NCI-H510A treated with DMSO at 0.1 percent for 48 hours (cell line): ENCODE measurements at regions not wholly inside any gene's neighbourhood (a gene's known extent, or its start where the extent isn't known, plus 50 kb on each side); places are given as distances from the start of the nearest gene placed in this dataset.
"Not testable (repeated sequence)": the region's sequence is repeated elsewhere in the genome, so short reads cannot be mapped to it uniquely, and the experiment has no call there.

Source experiments
- DNase-seq: peaks from one replicate; lab custom pipeline; 2025; lab: John Stamatoyannopoulos, UW

DNA sequence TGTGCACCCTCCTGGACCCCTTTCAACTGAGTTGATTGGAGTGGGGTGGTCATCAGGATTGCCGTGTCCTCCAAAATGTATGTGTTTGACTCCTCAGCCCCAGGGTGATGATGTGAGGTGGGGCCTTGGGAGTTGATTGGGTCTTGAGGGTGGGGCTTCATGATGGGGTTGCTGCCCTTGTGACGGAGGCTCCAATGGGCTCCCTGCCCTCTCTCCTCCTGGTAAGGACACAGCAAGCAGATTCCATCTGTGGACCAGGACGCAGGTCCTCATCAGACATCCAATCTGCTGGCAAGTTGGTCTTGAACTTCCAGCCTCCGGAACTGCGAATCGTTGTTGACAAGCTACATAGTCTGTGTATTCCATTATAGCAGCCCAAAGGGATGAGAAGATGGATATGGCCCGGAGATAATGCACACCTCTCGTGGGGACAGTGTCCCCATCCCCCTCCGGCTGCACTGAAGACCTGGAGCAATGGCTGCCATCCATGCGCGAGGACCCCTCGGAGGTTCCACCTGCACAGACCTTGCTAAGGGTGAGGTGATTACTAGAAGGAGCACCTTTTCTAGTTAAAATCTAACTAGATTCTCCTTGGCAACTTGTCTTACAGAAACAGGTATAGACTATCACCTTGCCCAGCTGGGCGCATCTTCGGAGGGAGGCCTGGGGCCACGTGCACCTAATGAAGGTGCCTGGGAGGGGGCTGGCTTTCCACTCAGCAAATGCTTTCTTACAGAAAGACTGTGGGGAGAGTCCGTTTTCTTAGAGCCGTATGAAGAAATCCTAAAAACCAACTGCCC lies 75.7 kb upstream of the IRX4 start:
- DNase-seq: no peak

- no peak for DNase-seq
Observed at GRCh38 chr5:1955586-1955985, 72.9 kb upstream of the IRX4 start.

DNA sequence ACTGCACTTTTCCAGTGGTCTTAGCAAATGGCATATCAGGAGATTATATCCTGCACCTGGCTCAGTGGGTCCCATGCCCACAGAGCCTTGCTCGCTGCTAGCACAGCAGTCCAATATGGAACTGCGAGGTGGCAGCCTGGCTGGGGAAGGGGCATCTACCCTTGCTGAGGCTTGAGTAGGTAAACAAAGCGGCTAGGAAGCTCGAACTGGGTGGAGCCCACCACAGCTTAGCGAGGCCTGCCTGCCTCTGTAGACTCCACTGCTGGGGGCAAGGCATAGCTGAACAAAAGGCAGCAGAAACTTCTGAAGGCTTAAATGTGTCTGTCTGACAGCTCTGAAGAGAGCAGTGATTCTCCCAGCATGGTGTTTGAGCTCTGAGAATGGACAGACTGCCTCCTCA lies 71.0 kb upstream of the IRX4 start:
- not testable (repeated sequence) for DNase-seq

DNA sequence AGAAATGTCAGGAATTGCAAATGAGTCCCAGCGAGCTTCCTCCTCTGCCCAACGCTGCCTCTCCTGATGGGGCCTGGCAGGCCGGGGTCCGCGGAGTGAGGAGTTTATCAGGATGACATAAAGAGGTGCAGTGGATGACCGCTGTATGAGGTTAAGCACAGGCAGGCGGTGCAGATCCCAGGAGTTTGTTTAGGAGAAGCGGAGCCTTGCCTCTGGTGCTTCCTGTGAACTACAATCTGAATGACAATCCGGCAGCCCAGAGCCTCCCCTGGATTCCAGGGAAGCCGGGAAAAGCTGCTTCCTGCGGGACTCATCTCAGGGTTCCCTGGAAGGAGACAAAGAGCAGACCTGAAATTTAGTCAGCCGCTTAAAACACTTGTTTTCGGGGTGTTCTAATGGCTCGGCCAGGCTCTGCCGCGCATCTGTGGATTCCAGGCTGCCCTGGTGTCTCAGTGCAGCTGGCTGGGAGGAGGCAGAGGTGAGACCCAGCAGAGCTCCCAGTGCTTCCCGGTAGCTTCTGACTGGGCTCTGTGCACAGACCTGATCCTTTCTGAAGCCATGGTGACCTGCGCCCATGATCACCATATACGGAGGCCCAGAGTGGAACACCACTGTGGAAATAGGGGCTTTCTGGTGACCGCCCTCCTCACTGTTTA lies 69.8 kb upstream of the IRX4 start:
- DNase-seq: no peak

DNA sequence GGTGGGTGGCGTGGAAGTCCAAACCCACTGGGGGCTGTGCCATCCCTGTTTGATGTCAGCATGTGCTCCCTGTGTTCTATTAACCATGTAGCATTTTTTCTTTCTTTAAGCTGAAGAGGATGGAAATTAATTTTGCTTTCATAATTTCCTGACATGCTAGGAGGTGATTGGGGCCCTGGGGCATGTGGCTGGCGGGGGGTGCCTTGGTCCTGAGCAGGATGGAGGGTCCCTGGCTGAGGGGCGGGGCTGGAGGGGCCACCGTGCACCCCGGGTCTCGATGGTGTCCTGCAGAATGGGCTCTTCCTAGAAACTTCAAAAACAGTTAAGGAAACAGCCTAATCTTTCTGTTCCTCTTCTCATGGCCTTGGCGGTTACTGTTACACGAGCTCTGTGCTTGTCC lies 69.3 kb upstream of the IRX4 start:
- DNase-seq: no peak

- no peak for DNase-seq
Observed at GRCh38 chr5:1951165-1951816, 68.6 kb upstream of the IRX4 start.

DNA sequence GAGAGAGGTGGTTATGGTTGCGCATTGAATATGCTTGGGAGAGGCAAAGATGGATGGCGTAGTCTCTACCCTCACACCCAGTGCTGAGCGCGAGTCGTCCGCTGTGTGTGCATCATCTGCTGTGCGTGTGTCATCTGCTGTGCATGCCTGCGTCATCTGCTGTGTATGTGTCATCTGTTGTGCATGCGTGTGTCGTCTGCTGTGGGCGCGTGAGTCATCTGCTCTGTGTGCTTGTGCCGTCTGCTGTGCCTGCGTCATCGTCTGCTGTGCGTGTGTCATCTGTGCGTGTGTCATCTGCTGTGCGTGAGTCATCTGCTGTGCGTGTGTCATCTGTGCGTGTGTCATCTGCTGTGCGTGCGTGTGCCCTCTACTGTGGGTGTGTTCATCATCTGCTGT lies 68.0 kb upstream of the IRX4 start:
- no peak for DNase-seq

DNA sequence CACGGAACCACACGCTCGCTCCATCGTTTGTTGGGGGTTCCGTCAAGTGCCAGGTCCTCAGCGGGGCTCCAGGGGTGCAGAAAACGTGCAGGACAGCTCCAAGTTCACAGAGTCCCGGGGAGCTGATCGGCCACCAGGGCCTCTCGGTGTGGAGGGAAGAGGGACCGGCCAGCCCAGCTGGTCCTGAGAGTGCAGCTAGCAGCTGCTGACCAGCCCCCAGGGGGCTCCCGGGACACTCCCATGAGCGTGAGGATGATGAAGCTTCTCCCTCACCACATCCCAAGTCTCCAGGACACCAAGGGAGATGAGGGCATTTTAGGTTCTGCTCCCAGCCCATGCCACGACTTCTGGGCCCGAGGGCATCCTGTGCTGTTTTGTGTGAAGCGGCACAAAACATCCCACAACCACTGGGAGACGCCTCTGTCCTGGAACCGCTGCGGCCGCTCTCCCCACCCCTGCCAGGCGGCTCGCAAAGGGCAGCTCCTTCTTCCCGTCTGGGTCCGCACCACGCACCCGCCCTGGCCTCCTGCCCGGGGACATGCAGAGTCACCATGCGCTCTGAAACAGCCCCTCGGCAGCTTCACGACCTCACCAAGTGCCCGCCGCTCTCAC lies 67.5 kb upstream of the IRX4 start:
- no peak for DNase-seq

DNA sequence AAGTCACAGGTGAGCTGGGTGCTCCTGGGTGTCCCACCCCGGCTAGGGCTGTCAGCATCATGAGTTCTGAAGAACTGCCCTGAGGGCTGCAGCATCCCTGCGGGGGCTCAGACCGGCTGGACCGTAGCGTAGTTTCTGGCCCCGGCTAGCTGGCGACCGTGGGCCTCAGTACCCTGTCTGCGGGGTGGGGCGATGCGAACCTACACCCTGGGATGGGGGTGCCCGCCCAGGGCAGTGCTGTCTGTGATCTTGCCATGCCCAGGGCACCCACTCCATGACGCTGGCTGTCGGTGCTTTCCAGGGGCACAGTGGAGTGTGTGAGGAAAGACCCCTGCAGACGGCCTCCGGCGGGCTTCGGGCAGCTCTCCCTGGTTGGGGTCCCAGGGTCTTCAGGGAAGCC lies 66.5 kb upstream of the IRX4 start:
- DNase-seq: no peak

DNA sequence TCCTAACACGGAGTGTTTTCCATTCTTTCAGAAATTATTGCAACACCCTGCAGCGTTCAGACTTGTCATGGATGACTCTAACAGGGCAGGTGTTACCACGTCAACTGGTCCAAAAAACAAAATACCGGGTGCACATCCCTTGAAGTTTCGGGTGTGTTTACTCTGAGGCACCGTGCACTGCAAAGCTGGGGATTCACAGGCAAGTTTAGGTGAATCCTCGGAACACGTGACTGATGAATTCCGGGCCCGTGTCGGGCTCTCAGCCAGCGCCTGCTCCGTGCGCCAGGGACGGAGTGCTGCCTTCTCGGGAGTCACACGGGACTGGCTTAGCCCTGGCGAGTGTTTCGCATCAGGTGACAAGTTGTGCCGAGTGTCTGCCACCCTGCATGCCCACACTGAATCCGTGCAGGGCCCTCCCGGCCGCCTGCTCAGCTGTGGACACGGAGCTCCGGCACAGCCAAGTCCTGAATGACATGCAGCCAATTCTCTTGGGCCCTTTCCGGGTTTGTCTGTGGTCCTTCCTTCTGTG lies 66.0 kb upstream of the IRX4 start:
- DNase-seq: no peak

DNA sequence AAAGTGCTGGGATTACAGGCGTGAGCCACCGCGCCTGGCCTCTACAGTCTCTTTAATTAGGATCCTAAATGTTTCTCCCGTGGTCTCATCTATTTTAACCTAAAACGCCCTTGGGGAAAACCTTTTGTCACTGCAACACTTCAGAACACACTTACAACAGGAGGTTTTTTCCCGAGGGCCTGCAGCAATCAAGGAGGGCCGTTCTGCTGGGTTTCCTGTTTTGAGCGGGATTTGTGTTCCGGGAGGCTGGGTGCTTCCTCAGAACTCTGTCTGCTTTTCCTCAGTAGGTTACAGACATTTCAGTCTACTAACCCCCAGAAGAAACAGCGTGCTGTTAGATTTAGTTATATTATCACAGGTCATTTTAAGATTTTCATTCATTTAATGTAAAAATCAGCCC lies 65.4 kb upstream of the IRX4 start:
- no peak for DNase-seq

GRCh38 chr5:1946776-1947175 lies 64.1 kb upstream of the IRX4 start:
- DNase-seq: no peak

GRCh38 chr5:1946122-1946677 lies 63.5 kb upstream of the IRX4 start:
- DNase-seq: no peak

DNA sequence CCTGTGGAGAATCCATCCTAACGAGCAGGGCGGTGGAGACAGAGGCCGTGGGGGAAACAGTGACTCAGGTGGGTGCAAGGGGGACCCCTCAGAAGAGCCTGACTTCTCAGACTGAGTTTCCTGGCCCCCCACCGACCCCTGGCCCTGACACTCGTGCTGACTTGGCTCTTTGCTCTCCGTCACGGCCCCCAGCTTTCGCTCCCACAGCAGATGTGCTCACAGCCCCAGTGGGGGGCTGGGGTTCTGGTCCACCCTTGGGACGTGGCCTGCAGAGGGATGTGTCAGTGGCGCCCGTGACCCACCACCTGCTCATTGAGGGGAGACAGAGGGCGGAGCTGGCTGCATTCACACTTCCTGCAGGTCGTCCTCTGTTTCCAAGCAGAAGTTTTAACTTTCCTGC lies 62.9 kb upstream of the IRX4 start:
- no peak for DNase-seq

- DNase-seq: no peak
Observed at GRCh38 chr5:1944408-1944807, 61.7 kb upstream of the IRX4 start.

DNA sequence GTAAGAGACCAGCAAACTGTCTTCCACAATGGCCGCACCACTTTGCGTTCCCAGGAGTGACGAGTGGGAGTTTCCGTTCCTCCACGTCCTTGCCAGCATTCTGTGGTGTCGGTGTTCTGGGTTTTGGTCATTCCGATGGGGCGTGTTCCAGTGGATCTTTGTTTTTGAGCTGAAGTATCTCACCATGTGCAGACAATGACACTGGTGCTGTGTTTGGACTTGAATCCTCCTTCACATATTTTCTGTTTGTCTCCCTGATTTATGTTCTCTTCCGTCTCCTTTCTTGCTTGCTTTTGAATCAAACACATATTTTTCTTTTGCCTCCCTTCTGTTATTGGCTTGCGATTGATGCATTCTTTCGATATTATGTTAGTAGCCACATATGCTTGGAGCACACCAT lies 60.8 kb upstream of the IRX4 start:
- DNase-seq: no peak

- no peak for DNase-seq
Observed at GRCh38 chr5:1942630-1943029, 59.9 kb upstream of the IRX4 start.

GRCh38 chr5:1942158-1942557 lies 59.4 kb upstream of the IRX4 start:
- DNase-seq: no peak

DNA sequence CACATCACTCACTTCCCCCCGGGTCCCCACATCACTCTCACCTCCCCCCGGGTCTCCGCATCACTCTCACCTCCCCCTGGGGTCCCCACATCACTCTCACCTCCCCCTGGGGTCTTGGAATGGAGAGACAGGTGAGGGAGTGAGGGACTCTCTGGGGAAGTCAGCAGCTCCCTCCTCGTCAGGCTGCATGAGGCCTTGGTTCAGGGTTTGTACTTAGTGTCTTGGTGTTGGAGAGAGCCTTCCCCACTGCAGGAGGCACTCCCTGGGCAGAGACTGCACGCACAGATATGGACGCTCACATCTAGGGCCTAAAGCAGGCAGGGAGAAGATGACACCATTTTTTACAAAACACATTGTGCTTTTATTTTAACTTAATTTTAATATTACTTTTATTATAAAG lies 56.5 kb upstream of the IRX4 start:
- DNase-seq: no peak

- no peak for DNase-seq
Observed at GRCh38 chr5:1938310-1939000, 55.7 kb upstream of the IRX4 start.

DNA sequence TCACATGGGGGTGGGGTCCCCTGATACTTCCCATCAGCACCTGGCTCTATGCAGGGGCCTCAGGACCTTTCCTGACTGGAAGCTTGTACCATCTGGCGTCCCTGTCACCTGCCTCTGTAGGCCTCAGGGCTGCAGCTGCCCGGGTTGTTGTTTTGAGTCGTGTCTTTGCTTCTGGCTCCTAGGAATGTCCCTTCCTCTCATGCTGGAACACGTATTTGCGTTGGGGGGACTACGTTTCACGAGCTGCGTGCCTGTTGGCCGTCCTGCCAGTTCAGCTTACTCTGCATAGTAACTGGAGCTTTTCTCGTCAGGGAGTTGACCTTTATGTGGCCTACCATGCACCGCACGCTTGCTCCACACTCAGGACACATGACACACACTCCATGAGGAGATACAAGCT lies 54.9 kb upstream of the IRX4 start:
- no peak for DNase-seq

- DNase-seq: no peak
Observed at GRCh38 chr5:1936901-1937300, 54.2 kb upstream of the IRX4 start.
